HuH-7 (cell line): ENCODE measurements at regions not wholly inside any gene's neighbourhood (a gene's known extent, or its start where the extent isn't known, plus 50 kb on each side); places are given as distances from the start of the nearest gene placed in this dataset.

Experiments
- DNase-seq: peaks from one replicate; pipeline ENCODE4 v3.0.0; 2011; ENCODE audit warnings: low spot score

GRCh38 chr18:67586101-67586500 lies 69.6 kb upstream of the DSEL start:
- DNase-seq, result no peak

- DNase-seq, result no peak
These were observed 67.1 kb upstream of the DSEL start for GRCh38 chr18:67583621-67584020.

- DNase-seq, result no peak
These were observed 66.0 kb upstream of the DSEL start for GRCh38 chr18:67582488-67582887.

GRCh38 chr18:67581178-67581577 lies 64.7 kb upstream of the DSEL start:
- DNase-seq, result no peak

- DNase-seq, result no peak
These were observed 60.9 kb upstream of the DSEL start for GRCh38 chr18:67577386-67577785.

- DNase-seq, result no peak
These were observed 58.2 kb upstream of the DSEL start for GRCh38 chr18:67574749-67575148.

- DNase-seq, result no peak
These were observed 51.6 kb upstream of the DSEL start for GRCh38 chr18:67568166-67568565.
